AG09309 (cell line): ENCODE measurements at regions not wholly inside any gene's neighbourhood (a gene's known extent, or its start where the extent isn't known, plus 50 kb on each side); places are given as distances from the start of the nearest gene placed in this dataset.

Experiments
- DNase-seq: peaks from one replicate; pipeline ENCODE4 v3.0.0-alpha.2; 2010; ENCODE audit warnings: low read depth
- H3K4me3 ChIP-seq: 2 replicates; pipeline ENCODE4 v1.5.1; 2011; ENCODE audit warnings: mild to moderate bottlenecking, low read depth, low read length, moderate library complexity; ENCODE audit not compliant: control insufficient read depth
- CTCF ChIP-seq: IDR thresholded peaks from 2 replicates; pipeline ENCODE4 v1.5.1; 2011; ENCODE audit warnings: mild to moderate bottlenecking, low read depth, low read length, inconsistent platforms; ENCODE audit not compliant: insufficient read depth, control insufficient read depth; ENCODE audit errors: missing control alignments

- H3K4me3 ChIP-seq, result no peak overlapping the region
- TF ChIP-seq CTCF, result no peak
- DNase-seq, result no peak
These were observed 1799.7 kb downstream of the SLITRK5 start for GRCh38 chr13:89470901-89471300.

- DNase-seq, result no peak
- no peak overlapping the region for H3K4me3 ChIP-seq
- no peak for TF ChIP-seq CTCF
These were observed 1803.3 kb downstream of the SLITRK5 start for GRCh38 chr13:89474432-89474831.

- DNase-seq, result no peak
- no peak overlapping the region for H3K4me3 ChIP-seq
- no peak for TF ChIP-seq CTCF
These were observed 1814.9 kb downstream of the SLITRK5 start for GRCh38 chr13:89486065-89486464.

- no peak for TF ChIP-seq CTCF
- no peak overlapping the region for H3K4me3 ChIP-seq
- DNase-seq, result no peak
These were observed 1815.5 kb downstream of the SLITRK5 start for GRCh38 chr13:89486709-89487108.

GRCh38 chr13:89490661-89491060, 1819.5 kb downstream of the SLITRK5 start:
- no peak for DNase-seq
- no peak overlapping the region for H3K4me3 ChIP-seq
- no peak for TF ChIP-seq CTCF

GRCh38 chr13:89496478-89496877, 1825.3 kb downstream of the SLITRK5 start:
- no peak overlapping the region for H3K4me3 ChIP-seq
- TF ChIP-seq CTCF, result no peak
- DNase-seq, result no peak

- DNase-seq, result no peak
- TF ChIP-seq CTCF, result no peak
- H3K4me3 ChIP-seq, result no peak overlapping the region
These were observed 1826.5 kb downstream of the SLITRK5 start for GRCh38 chr13:89497658-89498057.
